ENCODE measurements at regions not wholly inside any gene's neighbourhood (a gene's known extent, or its start where the extent isn't known, plus 50 kb on each side); places are given as distances from the start of the nearest gene placed in this dataset.
"Not testable (repeated sequence)": the region's sequence is repeated elsewhere in the genome, so short reads cannot be mapped to it uniquely, and the experiment has no call there.

- no peaks in the 10 kb centered on the region for H3K36me3 ChIP-seq (replicated peaks; ENCODE audit: low read depth, low read length)
- no peak overlapping the region for H2AFZ ChIP-seq (ENCODE audit: low read depth, low read length)
- TF ChIP-seq EZH2phosphoT487 (IDR thresholded peaks at IDR 0.05; ENCODE audit: low read depth), result no peak
- TF ChIP-seq CTCF (IDR thresholded peaks at IDR 0.05; ENCODE audit: low read depth, low read length), result no peak
- H4K20me1 ChIP-seq (ENCODE audit: insufficient read depth, low read length), result no peaks in the 10 kb centered on the region
- no peaks in the 10 kb centered on the region for H3K79me2 ChIP-seq (ENCODE audit: low read length)
- no peaks in the 10 kb centered on the region for H3K4me1 ChIP-seq (ENCODE audit: low read length)
- no peak overlapping the region for H3K4me3 ChIP-seq (ENCODE audit: low read length)
- no peak overlapping the region for H3K9ac ChIP-seq (ENCODE audit: low read length)
- H3K27ac ChIP-seq (ENCODE audit: low read length), result no peak overlapping the region
- H3K4me2 ChIP-seq (ENCODE audit: low read length), result no peak overlapping the region
- peaks cover 6% of the 10 kb centered on the region; the same call in 1 of the 2 replicates for H3K27me3 ChIP-seq (ENCODE audit: low read depth, low read length)
- no peaks in the 10 kb centered on the region for H3K9me3 ChIP-seq (ENCODE audit: insufficient read depth, low read length)
Measured at GRCh38 chr3:135426508-135426907, 539.0 kb upstream of the PPP2R3A start.

GRCh38 chr3:135432402-135432801, 533.1 kb upstream of the PPP2R3A start:
- Histone ChIP-seq H3K79me2 (ENCODE audit: low read length) (no peaks in the 10 kb centered on the region), H3K36me3 (replicated peaks; ENCODE audit: low read depth, low read length) (no peaks in the 10 kb centered on the region), H2AFZ (ENCODE audit: low read depth, low read length) (no peak overlapping the region), H3K27me3 (ENCODE audit: low read depth, low read length) (peaks cover 6% of the 10 kb centered on the region; the same call in 1 of the 2 replicates), H3K9me3 (ENCODE audit: insufficient read depth, low read length) (no peaks in the 10 kb centered on the region), H3K4me2 (ENCODE audit: low read length) (no peak overlapping the region), H3K27ac (ENCODE audit: low read length) (no peak overlapping the region), H3K9ac (ENCODE audit: low read length) (no peak overlapping the region), H4K20me1 (ENCODE audit: insufficient read depth, low read length) (no peaks in the 10 kb centered on the region), H3K4me3 (ENCODE audit: low read length) (no peak overlapping the region), H3K4me1 (ENCODE audit: low read length) (no peaks in the 10 kb centered on the region)
- TF ChIP-seq CTCF (IDR thresholded peaks at IDR 0.05; ENCODE audit: low read depth, low read length), result no peak
- TF ChIP-seq EZH2phosphoT487 (IDR thresholded peaks at IDR 0.05; ENCODE audit: low read depth), result no peak

GRCh38 chr3:135438889-135439597, 526.5 kb upstream of the PPP2R3A start:
- H3K9ac ChIP-seq (ENCODE audit: low read length); H3K9me3 ChIP-seq (ENCODE audit: insufficient read depth, low read length); H3K27ac ChIP-seq (ENCODE audit: low read length); H4K20me1 ChIP-seq (ENCODE audit: insufficient read depth, low read length); H3K36me3 ChIP-seq (replicated peaks; ENCODE audit: low read depth, low read length); H3K79me2 ChIP-seq (ENCODE audit: low read length); H3K27me3 ChIP-seq (ENCODE audit: low read depth, low read length); H2AFZ ChIP-seq (ENCODE audit: low read depth, low read length); H3K4me3 ChIP-seq (ENCODE audit: low read length); H3K4me1 ChIP-seq (ENCODE audit: low read length); H3K4me2 ChIP-seq (ENCODE audit: low read length): not testable (repeated sequence)

- not testable (repeated sequence) for H3K79me2 ChIP-seq (ENCODE audit: low read length); H3K4me1 ChIP-seq (ENCODE audit: low read length); H4K20me1 ChIP-seq (ENCODE audit: insufficient read depth, low read length); H3K9ac ChIP-seq (ENCODE audit: low read length); H3K27me3 ChIP-seq (ENCODE audit: low read depth, low read length); H3K27ac ChIP-seq (ENCODE audit: low read length); H3K4me2 ChIP-seq (ENCODE audit: low read length); H3K36me3 ChIP-seq (replicated peaks; ENCODE audit: low read depth, low read length); H3K4me3 ChIP-seq (ENCODE audit: low read length); H3K9me3 ChIP-seq (ENCODE audit: insufficient read depth, low read length); H2AFZ ChIP-seq (ENCODE audit: low read depth, low read length)
Measured at GRCh38 chr3:135439632-135440031, 525.9 kb upstream of the PPP2R3A start.

- Histone ChIP-seq H4K20me1 (ENCODE audit: insufficient read depth, low read length) (no peaks in the 10 kb centered on the region), H3K4me3 (ENCODE audit: low read length) (no peak overlapping the region), H3K36me3 (replicated peaks; ENCODE audit: low read depth, low read length) (no peaks in the 10 kb centered on the region), H3K9ac (ENCODE audit: low read length) (no peak overlapping the region), H3K27ac (ENCODE audit: low read length) (no peak overlapping the region), H3K9me3 (ENCODE audit: insufficient read depth, low read length) (no peaks in the 10 kb centered on the region), H3K79me2 (ENCODE audit: low read length) (no peaks in the 10 kb centered on the region), H2AFZ (ENCODE audit: low read depth, low read length) (no peak overlapping the region), H3K4me1 (ENCODE audit: low read length) (no peaks in the 10 kb centered on the region), H3K27me3 (ENCODE audit: low read depth, low read length) (peaks cover 6% of the 10 kb centered on the region), H3K4me2 (ENCODE audit: low read length) (no peak overlapping the region)
- TF ChIP-seq CTCF (IDR thresholded peaks at IDR 0.05; ENCODE audit: low read depth, low read length), result no peak
Measured at GRCh38 chr3:135440233-135440632, 525.3 kb upstream of the PPP2R3A start.
